ENCODE measurements at regions not wholly inside any gene's neighbourhood (a gene's known extent, or its start where the extent isn't known, plus 50 kb on each side); places are given as distances from the start of the nearest gene placed in this dataset.

DNA sequence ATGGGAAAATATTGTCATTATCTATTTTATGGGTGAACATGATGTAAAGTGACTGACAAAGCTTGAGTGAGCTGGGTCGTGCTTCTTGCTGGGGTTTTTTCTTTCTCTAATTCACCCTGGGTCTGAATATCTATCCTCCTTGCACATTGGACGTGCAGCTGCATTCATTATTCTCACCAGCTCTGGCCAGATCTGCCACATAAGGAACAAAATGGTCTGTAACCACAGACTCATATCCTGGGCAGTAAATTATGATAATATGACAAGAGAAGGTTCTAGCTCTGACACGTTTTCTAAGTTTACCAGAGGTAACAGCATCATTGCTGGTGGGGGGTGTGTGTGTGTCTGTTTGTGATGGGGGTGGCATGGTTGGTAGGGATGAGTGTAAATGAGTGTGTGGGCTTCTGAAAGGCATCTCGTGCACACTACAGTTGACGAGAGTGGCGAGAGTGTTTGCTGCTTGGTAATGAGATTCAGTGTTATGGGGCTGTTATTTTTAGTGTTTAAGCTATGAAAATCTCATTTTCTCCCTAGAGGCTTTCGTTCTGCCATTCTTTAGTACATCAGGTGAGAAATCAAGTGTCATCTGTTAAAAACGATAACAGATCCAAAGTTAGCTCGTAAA is 418.4 kb downstream of the PDCD6IP start:
- TF ChIP-seq, protein P1, sequence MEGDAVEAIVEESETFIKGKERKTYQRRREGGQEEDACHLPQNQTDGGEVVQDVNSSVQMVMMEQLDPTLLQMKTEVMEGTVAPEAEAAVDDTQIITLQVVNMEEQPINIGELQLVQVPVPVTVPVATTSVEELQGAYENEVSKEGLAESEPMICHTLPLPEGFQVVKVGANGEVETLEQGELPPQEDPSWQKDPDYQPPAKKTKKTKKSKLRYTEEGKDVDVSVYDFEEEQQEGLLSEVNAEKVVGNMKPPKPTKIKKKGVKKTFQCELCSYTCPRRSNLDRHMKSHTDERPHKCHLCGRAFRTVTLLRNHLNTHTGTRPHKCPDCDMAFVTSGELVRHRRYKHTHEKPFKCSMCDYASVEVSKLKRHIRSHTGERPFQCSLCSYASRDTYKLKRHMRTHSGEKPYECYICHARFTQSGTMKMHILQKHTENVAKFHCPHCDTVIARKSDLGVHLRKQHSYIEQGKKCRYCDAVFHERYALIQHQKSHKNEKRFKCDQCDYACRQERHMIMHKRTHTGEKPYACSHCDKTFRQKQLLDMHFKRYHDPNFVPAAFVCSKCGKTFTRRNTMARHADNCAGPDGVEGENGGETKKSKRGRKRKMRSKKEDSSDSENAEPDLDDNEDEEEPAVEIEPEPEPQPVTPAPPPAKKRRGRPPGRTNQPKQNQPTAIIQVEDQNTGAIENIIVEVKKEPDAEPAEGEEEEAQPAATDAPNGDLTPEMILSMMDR (IDR thresholded peaks at IDR 0.05; ENCODE audit: control extremely low read depth, extremely low read depth, low read depth, missing control alignments), result no peak
- ChIA-PET POLR2A (no interaction called here), CTCF (interaction anchor here (1.1 to 1.7 kb wide), 3 partner anchors 8 to 110 kb away, joined by 4 to 5 read pairs (median 5); no protein-coding TSS in a partner anchor)
- no peak for DNase-seq (ENCODE audit: extremely low spot score)

DNA sequence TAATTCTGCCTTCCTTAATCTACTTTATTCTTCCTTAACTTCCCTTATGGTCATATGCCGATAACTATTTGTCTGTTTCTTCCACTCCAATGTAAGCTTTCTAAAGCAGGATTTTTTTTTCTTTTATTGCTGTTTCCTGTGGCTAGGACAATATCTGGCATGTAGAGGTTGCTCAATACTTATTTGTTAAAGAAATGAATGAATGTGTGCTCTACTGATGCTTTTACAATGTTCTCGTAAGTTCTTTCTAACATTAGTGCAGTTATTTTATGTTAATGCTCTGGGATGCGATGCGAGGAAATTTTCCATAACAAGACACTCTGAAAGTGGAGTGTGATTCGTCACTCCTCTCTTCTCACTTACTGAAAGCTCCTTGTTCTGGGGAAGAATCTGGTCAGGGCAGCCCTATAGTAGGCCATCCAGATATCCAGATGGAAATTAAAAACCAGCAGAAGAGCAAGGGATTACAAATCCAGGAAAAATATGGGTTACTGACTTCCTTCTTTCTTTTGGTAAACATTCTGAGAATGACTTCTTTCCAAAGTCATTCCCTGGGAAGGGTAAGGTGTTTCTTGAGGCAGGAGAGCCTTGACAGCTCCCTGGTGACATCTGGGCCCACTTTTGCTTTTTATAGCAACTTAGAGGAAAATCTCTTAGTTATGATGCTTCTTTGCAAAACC is 420.4 kb downstream of the PDCD6IP start:
- ChIA-PET CTCF (interaction anchor here (0.9 to 1.4 kb wide), 2 partner anchors 23 to 42 kb away, joined by 3 to 6 read pairs; no protein-coding TSS in a partner anchor), POLR2A (no interaction called here)
- no peak for DNase-seq (ENCODE audit: extremely low spot score)
- TF ChIP-seq, protein P1 (IDR thresholded peaks at IDR 0.05; ENCODE audit: control extremely low read depth, extremely low read depth, low read depth, missing control alignments), result no peak

- ChIA-PET CTCF (interaction anchor here (0.9 to 1.4 kb wide), 2 partner anchors 22 to 41 kb away, joined by 3 to 6 read pairs; no protein-coding TSS in a partner anchor), POLR2A (no interaction called here)
- DNase-seq (ENCODE audit: extremely low spot score), result no peak
- TF ChIP-seq, protein P1 (IDR thresholded peaks at IDR 0.05; ENCODE audit: control extremely low read depth, extremely low read depth, low read depth, missing control alignments), result no peak
These were observed 421.1 kb downstream of the PDCD6IP start for GRCh38 chr3:34219556-34219955.

DNA sequence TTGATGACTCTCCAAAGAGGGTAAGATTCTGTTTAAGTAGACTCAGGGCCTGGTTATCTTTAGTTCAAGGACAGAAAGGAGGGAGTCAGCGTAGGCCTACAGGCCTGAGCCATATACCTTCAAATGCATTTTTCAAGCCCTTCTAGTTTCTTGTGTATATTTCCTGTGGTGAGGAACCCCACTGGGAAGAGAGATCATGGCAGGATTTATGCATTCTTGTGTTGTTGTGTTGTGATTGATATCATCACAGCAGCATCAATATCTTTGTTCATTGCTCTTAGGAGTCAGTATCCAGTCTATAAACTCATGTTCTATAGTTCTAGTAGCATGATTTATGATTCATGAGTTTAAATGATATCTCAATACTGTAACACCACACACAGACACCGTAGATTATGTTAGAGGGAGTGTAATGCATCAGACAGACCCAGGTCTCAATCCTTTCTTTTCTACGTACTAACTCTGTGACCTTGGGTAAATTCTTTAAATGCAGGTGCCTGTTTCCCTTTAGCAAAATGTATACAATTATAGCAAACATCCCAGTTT is 427.5 kb downstream of the PDCD6IP start:
- TF ChIP-seq, protein P1 (IDR thresholded peaks at IDR 0.05; ENCODE audit: control extremely low read depth, extremely low read depth, low read depth, missing control alignments), result no peak
- CTCF ChIA-PET, result interaction anchor here (0.8 to 1.5 kb wide), 3 partner anchors 10 to 34 kb away, joined by 4 to 5 read pairs (median 4); no protein-coding TSS in a partner anchor
- POLR2A ChIA-PET, result no interaction called here
- no peak for DNase-seq (ENCODE audit: extremely low spot score)

DNA sequence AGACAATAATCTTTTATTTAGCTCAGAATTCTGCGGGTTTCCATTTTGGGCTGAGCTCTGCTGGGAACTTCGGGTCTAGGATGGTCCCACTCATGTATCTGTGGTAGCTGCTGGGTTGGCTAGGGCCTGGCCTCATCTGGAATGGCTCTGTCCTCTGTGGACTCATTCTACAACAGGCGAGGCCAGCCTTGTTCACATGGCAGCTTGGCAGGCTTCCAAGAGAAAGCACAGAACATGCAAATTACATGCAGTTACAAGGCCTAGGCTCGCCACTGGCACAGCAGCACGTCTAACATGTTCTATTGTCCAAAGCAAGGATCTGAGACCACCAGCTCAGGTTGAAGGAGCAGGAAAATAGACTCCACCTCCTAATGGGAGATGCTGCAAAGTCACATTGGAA is 431.4 kb downstream of the PDCD6IP start:
- TF ChIP-seq, protein P1 (IDR thresholded peaks at IDR 0.05; ENCODE audit: control extremely low read depth, extremely low read depth, low read depth, missing control alignments), result no peak
- ChIA-PET CTCF (interaction anchor here (0.9 to 1.5 kb wide), 2 partner anchors 13 to 31 kb away, joined by 3 to 5 read pairs; no protein-coding TSS in a partner anchor), POLR2A (no interaction called here)
- DNase-seq (ENCODE audit: extremely low spot score), result no peak

DNA sequence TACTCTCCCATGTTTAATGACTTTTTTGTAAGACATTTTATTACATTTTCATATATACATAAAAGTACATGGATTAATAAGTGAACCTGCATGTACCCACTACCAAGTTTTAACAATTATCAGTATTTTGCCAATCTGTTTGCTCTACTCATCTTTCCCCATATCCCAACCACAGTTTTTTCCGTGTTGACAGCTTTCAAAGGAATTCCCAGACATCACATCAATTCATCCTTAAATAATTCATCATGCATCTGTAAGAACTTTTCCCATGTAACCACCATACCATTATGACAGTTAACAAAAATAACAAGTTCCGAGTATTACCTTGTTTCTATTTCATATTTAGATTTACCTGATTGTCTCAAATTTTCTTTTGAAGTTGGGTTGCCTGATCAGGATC is 436.7 kb downstream of the PDCD6IP start:
- POLR2A ChIA-PET, result no interaction called here
- DNase-seq (ENCODE audit: extremely low spot score), result no peak
- TF ChIP-seq, protein P1 (IDR thresholded peaks at IDR 0.05; ENCODE audit: control extremely low read depth, extremely low read depth, low read depth, missing control alignments), result no peak
- CTCF ChIA-PET, result interaction anchor here (0.9 to 2.0 kb wide), 3 partner anchors 10 to 25 kb away, joined by 3 to 5 read pairs (median 5); no protein-coding TSS in a partner anchor
